SU-DHL-6 (cell line): ENCODE measurements at regions not wholly inside any gene's neighbourhood (a gene's known extent, or its start where the extent isn't known, plus 50 kb on each side); places are given as distances from the start of the nearest gene placed in this dataset.

Source experiments
- H2AFZ ChIP-seq: fragments of 200-600 bp; sonication (generic); 2 replicates; pipeline ENCODE4 v1.6.1; 2014; ENCODE audit warnings: low read depth, mild to moderate bottlenecking, moderate library complexity, mixed read lengths, antibody characterized with exemption, low read length; ENCODE audit not compliant: severe bottlenecking
- H3F3A ChIP-seq: fragments of 200-600 bp; shearing (Covaris generic); 2 replicates; pipeline ENCODE4 v1.6.0; 2016; ENCODE audit warnings: antibody characterized with exemption, mild to moderate bottlenecking; ENCODE audit not compliant: insufficient read depth
- H3K27ac ChIP-seq: fragments of 200-600 bp; sonication (generic); 2 replicates; pipeline ENCODE4 v1.5.1; 2016; ENCODE audit warnings: low read depth, mild to moderate bottlenecking, low read length, moderate library complexity, mixed read lengths
- H3K27me3 ChIP-seq: fragments of 200-600 bp; sonication (generic), shearing (Covaris generic); 2 replicates; pipeline ENCODE4 v1.6.0; 2014; ENCODE audit warnings: mild to moderate bottlenecking, low read length
- H3K36me3 ChIP-seq: fragments of 200-600 bp; sonication (generic); 2 replicates; pipeline ENCODE4 v1.6.1; 2014; ENCODE audit warnings: mild to moderate bottlenecking, low read length, mixed read lengths
- H3K4me2 ChIP-seq: fragments of 300-600, 200-600 bp; shearing (Covaris generic), sonication (generic); 2 replicates; pipeline ENCODE4 v1.6.0; 2014; ENCODE audit warnings: low read length, low read depth, mild to moderate bottlenecking; ENCODE audit not compliant: poor library complexity, severe bottlenecking
- H3K4me3 ChIP-seq: fragments of 200-600 bp; sonication (generic); 2 replicates; pipeline ENCODE4 v1.5.1; 2014; ENCODE audit warnings: antibody characterized with exemption, low read length, mild to moderate bottlenecking, mixed read lengths; ENCODE audit not compliant: insufficient read depth, poor library complexity, severe bottlenecking
- H3K79me2 ChIP-seq: fragments of 200-600 bp; sonication (generic); 2 replicates; pipeline ENCODE4 v1.6.1; 2014; ENCODE audit warnings: mild to moderate bottlenecking, low read length, moderate library complexity; ENCODE audit not compliant: insufficient read depth
- H3K9ac ChIP-seq: fragments of 200-600 bp; sonication (generic); 2 replicates; pipeline ENCODE4 v1.7.0; 2014; ENCODE audit warnings: mild to moderate bottlenecking, low read length
- H3K9me2 ChIP-seq: fragments of 200-600 bp; sonication (generic); replicated peaks from 2 replicates; pipeline ENCODE4 v1.6.1; 2014; ENCODE audit warnings: low read length; ENCODE audit not compliant: insufficient read depth
- H3K9me3 ChIP-seq: fragments of 200-600 bp; sonication (generic); 2 replicates; pipeline ENCODE4 v1.6.1; 2014; ENCODE audit warnings: low read length, mixed read lengths; ENCODE audit not compliant: insufficient read depth
- H4K20me1 ChIP-seq: fragments of 200-600 bp; sonication (generic); 2 replicates; pipeline ENCODE4 v1.6.1; 2014; ENCODE audit warnings: low read depth, mild to moderate bottlenecking, antibody characterized with exemption, low read length, moderate library complexity, mixed read lengths
- CTCF ChIP-seq: fragments of 200-600 bp; sonication (generic); IDR thresholded peaks from one replicate; pipeline ENCODE4 v1.5.1; 2017; ENCODE audit warnings: antibody characterized with exemption, mild to moderate bottlenecking, low read length, moderate library complexity; ENCODE audit not compliant: insufficient read depth, poor library complexity, severe bottlenecking
- EZH2phosphoT487 ChIP-seq: fragments of 200-600 bp; sonication (generic), shearing (Covaris generic); conservative IDR thresholded peaks from 2 replicates; pipeline ENCODE4 v1.6.1; 2018; ENCODE audit warnings: mild to moderate bottlenecking, antibody characterized with exemption, low read length, moderate library complexity, mixed read lengths

GRCh38 chr2:12273111-12273510 lies 443.6 kb upstream of the TRIB2 start:
- Histone ChIP-seq H3K9me2 (no peaks in the 10 kb centered on the region), H3F3A (no peaks in the 10 kb centered on the region), H3K79me2 (no peaks in the 10 kb centered on the region), H3K27me3 (no peaks in the 10 kb centered on the region), H3K4me3 (no peak overlapping the region), H2AFZ (no peak overlapping the region), H3K9ac (no peak overlapping the region), H3K9me3 (no peaks in the 10 kb centered on the region), H4K20me1 (no peaks in the 10 kb centered on the region), H3K4me2 (no peak overlapping the region), H3K27ac (no peak overlapping the region), H3K36me3 (no peaks in the 10 kb centered on the region)
- TF ChIP-seq CTCF (no peak), EZH2phosphoT487 (no peak)

DNA sequence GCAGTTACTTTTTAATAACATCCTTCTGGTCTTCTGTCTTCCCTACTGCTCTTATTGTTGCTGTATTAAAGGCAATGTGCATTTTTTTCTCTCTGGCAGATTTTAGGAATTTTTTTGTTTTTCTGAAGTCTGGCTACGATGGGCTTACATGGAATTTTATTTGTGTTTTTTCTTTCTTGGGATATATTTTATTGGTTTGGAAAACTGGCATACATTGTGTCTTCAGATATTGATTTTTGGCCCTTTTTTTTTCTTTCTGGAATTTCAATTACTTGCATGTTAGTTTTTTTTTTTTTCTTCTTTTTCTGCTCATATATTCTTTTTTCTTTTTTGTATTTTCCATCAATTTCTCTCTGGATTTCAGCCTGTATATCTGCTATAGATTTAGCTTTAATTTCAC lies 442.1 kb upstream of the TRIB2 start:
- Histone ChIP-seq H3K4me3 (no peak overlapping the region), H4K20me1 (no peaks in the 10 kb centered on the region), H3K27ac (no peak overlapping the region), H3K36me3 (no peaks in the 10 kb centered on the region), H3F3A (no peaks in the 10 kb centered on the region), H2AFZ (no peak overlapping the region), H3K9me3 (no peaks in the 10 kb centered on the region), H3K27me3 (no peaks in the 10 kb centered on the region), H3K9me2 (no peaks in the 10 kb centered on the region), H3K4me2 (no peak overlapping the region), H3K79me2 (no peaks in the 10 kb centered on the region), H3K9ac (no peak overlapping the region)
- TF ChIP-seq CTCF (no peak), EZH2phosphoT487 (no peak)

- Histone ChIP-seq H3K9me2 (no peaks in the 10 kb centered on the region), H3K9ac (no peak overlapping the region), H3K79me2 (no peaks in the 10 kb centered on the region), H3K36me3 (no peaks in the 10 kb centered on the region), H3K27me3 (no peaks in the 10 kb centered on the region), H3K27ac (no peak overlapping the region), H3K4me3 (no peak overlapping the region), H4K20me1 (no peaks in the 10 kb centered on the region), H3K9me3 (no peaks in the 10 kb centered on the region), H3K4me2 (no peak overlapping the region), H3F3A (no peaks in the 10 kb centered on the region), H2AFZ (no peak overlapping the region)
- TF ChIP-seq EZH2phosphoT487 (no peak), CTCF (no peak)
Measured at GRCh38 chr2:12277241-12278034, 439.3 kb upstream of the TRIB2 start.
